Right cardiac atrium (tissue), 5 donors: ENCODE measurements at regions not wholly inside any gene's neighbourhood (a gene's known extent, or its start where the extent isn't known, plus 50 kb on each side); places are given as distances from the start of the nearest gene placed in this dataset.

ENCODE experiments used
- ATAC-seq, 2 donors: fragments of 200-7000 bp; cut with Tn5 transposase; one replicate each; pipeline versions ENCODE4 v1.8.0 to v1.9.1; 2020; ENCODE audit warnings: moderate library complexity in 2 of 2, mild to moderate bottlenecking in 1 of 2
- DNase-seq, 3 donors: peaks; one replicate each; pipeline ENCODE4 v3.0.0-alpha.2; 2020
- H3K27ac ChIP-seq: one replicate; pipeline ENCODE4 v1.5.1; 2013; ENCODE audit warnings: mild to moderate bottlenecking, low read length, control low read depth, moderate library complexity
- H3K27me3 ChIP-seq: one replicate; pipeline ENCODE4 v1.6.1; 2013; ENCODE audit not compliant: control insufficient read depth, insufficient read depth
- H3K4me1 ChIP-seq: one replicate; pipeline ENCODE4 v1.6.1; 2013; ENCODE audit warnings: low read length; ENCODE audit not compliant: control insufficient read depth, insufficient read depth
- H3K4me3 ChIP-seq: one replicate; pipeline ENCODE4 v1.5.1; 2013; ENCODE audit warnings: low read length, control low read depth
- H3K9me3 ChIP-seq: one replicate; pipeline ENCODE4 v1.6.1; 2013; ENCODE audit warnings: low read length; ENCODE audit not compliant: control insufficient read depth
- WGBS: extraction: QIAGEN DNeasy Blood & Tissue Kit; methylation state at CpG from one replicate; pipeline ENCODE4 v1.1.7; 2013; 5-methylcytosine and 5-hydroxymethylcytosine counted together
- intact Hi-C, 4 donors: fragments of 100-400 bp; cut with DNase I; formaldehyde crosslinking; loops; one replicate each; pipeline versions ENCODE4 v1.11.0 to v1.14.0; 2022 to 2023
- donor health status: healthy with polysubstance abuse.
- donor health status: DM: no; HTN: yes; CAD: no.
- donor health status: DM: no; HTN: no; CAD: no.
- donor health status: DM: no; HTN: yes; CAD: no; lungs with severe emphysema.
- donor health status: DM: yes; HTN: yes; CAD: no.

- intact Hi-C loops, result no loop called here
- H3K27me3 ChIP-seq, result no peaks in the 10 kb centered on the region
- no peak overlapping the region for H3K27ac ChIP-seq
- 38% methylated on average over 3 of the region's 3 CpGs for WGBS
- DNase-seq, result no peak
- no peaks in the 10 kb centered on the region for H3K4me1 ChIP-seq
- no peak overlapping the region for H3K4me3 ChIP-seq
- ATAC-seq, result no peak
- H3K9me3 ChIP-seq, result no peaks in the 10 kb centered on the region
These were observed 624.5 kb downstream of the RBFOX1 start for GRCh38 chr16:7957151-7957550.

GRCh38 chr16:7953360-7953759, 620.7 kb downstream of the RBFOX1 start:
- H3K27me3 ChIP-seq, result no peaks in the 10 kb centered on the region
- no peaks in the 10 kb centered on the region for H3K4me1 ChIP-seq
- DNase-seq, result no peak
- H3K27ac ChIP-seq, result no peak overlapping the region
- H3K4me3 ChIP-seq, result no peak overlapping the region
- WGBS, result 79% methylated on average over 1 of the region's 1 CpG
- no peaks in the 10 kb centered on the region for H3K9me3 ChIP-seq
- intact Hi-C loops, result no loop called here
- no peak for ATAC-seq

GRCh38 chr16:7946142-7946541, 613.5 kb downstream of the RBFOX1 start:
- 62% methylated on average over 4 of the region's 4 CpGs for WGBS
- H3K27me3 ChIP-seq, result no peaks in the 10 kb centered on the region
- no peak overlapping the region for H3K27ac ChIP-seq
- intact Hi-C loops, result no loop called here
- H3K4me1 ChIP-seq, result no peaks in the 10 kb centered on the region
- DNase-seq, result no peak
- ATAC-seq, result no peak
- no peak overlapping the region for H3K4me3 ChIP-seq
- H3K9me3 ChIP-seq, result no peaks in the 10 kb centered on the region

- no peaks in the 10 kb centered on the region for H3K27me3 ChIP-seq
- no peak for DNase-seq
- H3K4me3 ChIP-seq, result no peak overlapping the region
- WGBS, result 48% methylated on average over 7 of the region's 7 CpGs
- ATAC-seq, result no peak
- H3K9me3 ChIP-seq, result no peaks in the 10 kb centered on the region
- intact Hi-C loops, result no loop called here
- H3K27ac ChIP-seq, result no peak overlapping the region
- H3K4me1 ChIP-seq, result no peaks in the 10 kb centered on the region
These were observed 605.5 kb downstream of the RBFOX1 start for GRCh38 chr16:7938175-7938574.

- H3K27ac ChIP-seq, result no peak overlapping the region
- ATAC-seq (no peak), DNase-seq (no peak)
- intact Hi-C loops, result no loop called here
- no peaks in the 10 kb centered on the region for H3K27me3 ChIP-seq
- no peaks in the 10 kb centered on the region for H3K9me3 ChIP-seq
- 65% methylated on average over 4 of the region's 4 CpGs for WGBS
- no peaks in the 10 kb centered on the region for H3K4me1 ChIP-seq
- no peak overlapping the region for H3K4me3 ChIP-seq
These were observed 588.7 kb downstream of the RBFOX1 start for GRCh38 chr16:7921345-7921744.

GRCh38 chr16:7919782-7920181, 587.1 kb downstream of the RBFOX1 start:
- WGBS, result 97% methylated on average over 2 of the region's 2 CpGs
- no peaks in the 10 kb centered on the region for H3K9me3 ChIP-seq
- intact Hi-C loops, result no loop called here

GRCh38 chr16:7914748-7915147, 582.1 kb downstream of the RBFOX1 start:
- no peaks in the 10 kb centered on the region for H3K4me1 ChIP-seq
- DNase-seq, result no peak
- no peak for ATAC-seq
- no peaks in the 10 kb centered on the region for H3K27me3 ChIP-seq
- intact Hi-C loops, result no loop called here
- no peak overlapping the region for H3K4me3 ChIP-seq
- H3K27ac ChIP-seq, result no peak overlapping the region
- H3K9me3 ChIP-seq, result no peaks in the 10 kb centered on the region

More at GRCh38 chr16:7919782-7920181, 587.1 kb downstream of the RBFOX1 start:
- H3K27ac ChIP-seq, result no peak overlapping the region
- H3K4me3 ChIP-seq, result no peak overlapping the region
- H3K27me3 ChIP-seq, result no peaks in the 10 kb centered on the region
- ATAC-seq (no peak), DNase-seq (no peak)
- no peaks in the 10 kb centered on the region for H3K4me1 ChIP-seq

- no peak overlapping the region for H3K4me3 ChIP-seq
- intact Hi-C loops, result no loop called here
- no peak overlapping the region for H3K27ac ChIP-seq
- WGBS, result 87% methylated on average over 3 of the region's 3 CpGs
- no peaks in the 10 kb centered on the region for H3K9me3 ChIP-seq
- no peaks in the 10 kb centered on the region for H3K27me3 ChIP-seq
- no peaks in the 10 kb centered on the region for H3K4me1 ChIP-seq
- no peak for DNase-seq
- ATAC-seq, result no peak
These were observed 579.5 kb downstream of the RBFOX1 start for GRCh38 chr16:7912132-7912531.

GRCh38 chr16:7910116-7910515, 577.5 kb downstream of the RBFOX1 start:
- Histone ChIP-seq H3K9me3 (no peaks in the 10 kb centered on the region), H3K4me1 (no peaks in the 10 kb centered on the region), H3K4me3 (no peak overlapping the region), H3K27ac (no peak overlapping the region), H3K27me3 (no peaks in the 10 kb centered on the region)
- intact Hi-C loops, result no loop called here
- 58% methylated on average over 7 of the region's 7 CpGs for WGBS
- DNase-seq (no peak), ATAC-seq (no peak)

GRCh38 chr16:7888411-7888810, 555.8 kb downstream of the RBFOX1 start:
- Histone ChIP-seq H3K27me3 (no peaks in the 10 kb centered on the region), H3K4me1 (no peaks in the 10 kb centered on the region), H3K9me3 (no peaks in the 10 kb centered on the region), H3K27ac (no peak overlapping the region), H3K4me3 (no peak overlapping the region)
- intact Hi-C loops, result no loop called here
- ATAC-seq (no peak), DNase-seq (no peak)
- 25% methylated on average over 1 of the region's 1 CpG for WGBS

- no peak for ATAC-seq
- H3K27ac ChIP-seq, result no peak overlapping the region
- 51% methylated on average over 2 of the region's 2 CpGs for WGBS
- no peak overlapping the region for H3K4me3 ChIP-seq
- intact Hi-C loops, result no loop called here
- DNase-seq, result no peak
- no peaks in the 10 kb centered on the region for H3K4me1 ChIP-seq
- no peaks in the 10 kb centered on the region for H3K9me3 ChIP-seq
- no peaks in the 10 kb centered on the region for H3K27me3 ChIP-seq
These were observed 554.7 kb downstream of the RBFOX1 start for GRCh38 chr16:7887316-7887715.

GRCh38 chr16:7871979-7872378, 539.3 kb downstream of the RBFOX1 start:
- intact Hi-C loops, result no loop called here
- ATAC-seq (no peak), DNase-seq (no peak)
- no peak overlapping the region for H3K27ac ChIP-seq
- no peaks in the 10 kb centered on the region for H3K4me1 ChIP-seq
- 76% methylated on average over 2 of the region's 2 CpGs for WGBS
- no peak overlapping the region for H3K4me3 ChIP-seq
- no peaks in the 10 kb centered on the region for H3K27me3 ChIP-seq
- H3K9me3 ChIP-seq, result no peaks in the 10 kb centered on the region
